ENCODE measurements at regions not wholly inside any gene's neighbourhood (a gene's known extent, or its start where the extent isn't known, plus 50 kb on each side); places are given as distances from the start of the nearest gene placed in this dataset.

- ATAC-seq (no peak), DNase-seq (ENCODE audit: low read depth, low spot score) (no peak)
- H3K27ac ChIP-seq (ENCODE audit: low read length) = no peak overlapping the region
- H3K36me3 ChIP-seq (ENCODE audit: control insufficient read depth, insufficient read depth, low read length) = no peaks in the 10 kb centered on the region
- POLR2A ChIA-PET = no interaction called here
- no peaks in the 10 kb centered on the region for H3K27me3 ChIP-seq (ENCODE audit: control insufficient read depth, insufficient read depth, low read length)
- H3K9me3 ChIP-seq (ENCODE audit: control insufficient read depth, insufficient read depth, low read depth, low read length) = no peaks in the 10 kb centered on the region
- intact Hi-C loops (cut with micrococcal nuclease; ENCODE audit: unreplicated experiment) = no loop called here
- CTCF ChIA-PET = no interaction called here
- in situ Hi-C loops (cut with HindIII; ENCODE audit: low pct_unique_long_range_greater_than_20kb, low sequenced_read_pairs) = no loop called here
- no peak overlapping the region for H3K4me3 ChIP-seq (ENCODE audit: low read depth in 2 of 2, low read length in 2 of 2)
- no TSS peak for BruUV-seq (replicated peaks)
- TF ChIP-seq REST (IDR thresholded peaks at IDR 0.05; ENCODE audit: insufficient read depth in 1 of 2, low read depth in 2 of 2, low read length in 1 of 2) (no peak), SIN3A (IDR thresholded peaks at IDR 0.05; ENCODE audit: borderline replicate concordance, insufficient read depth, low read depth, low read length) (no peak), POLR2AphosphoS5 (IDR thresholded peaks at IDR 0.05; ENCODE audit: low read depth, low read length) (no peak), CTCF (IDR thresholded peaks at IDR 0.05) (no peak), TCF7L2 (IDR thresholded peaks at IDR 0.05; ENCODE audit: low read depth, low read length) (no peak)
- H3K4me1 ChIP-seq (ENCODE audit: control insufficient read depth, insufficient read depth, low read length) = no peaks in the 10 kb centered on the region
Observed at GRCh38 chr2:59858540-59858939, 694.9 kb downstream of the BCL11A start.

- Histone ChIP-seq H3K27me3 (ENCODE audit: control insufficient read depth, insufficient read depth, low read length) (no peaks in the 10 kb centered on the region), H3K36me3 (ENCODE audit: control insufficient read depth, insufficient read depth, low read length) (no peaks in the 10 kb centered on the region), H3K27ac (ENCODE audit: low read length) (no peak overlapping the region), H3K4me1 (ENCODE audit: control insufficient read depth, insufficient read depth, low read length) (no peaks in the 10 kb centered on the region), H3K4me3 (ENCODE audit: low read depth in 2 of 2, low read length in 2 of 2) (no peak overlapping the region), H3K9me3 (ENCODE audit: control insufficient read depth, insufficient read depth, low read depth, low read length) (no peaks in the 10 kb centered on the region)
- ChIA-PET CTCF (no interaction called here), POLR2A (no interaction called here)
- ATAC-seq (no peak), DNase-seq (ENCODE audit: low read depth, low spot score) (no peak)
- intact Hi-C loops (cut with micrococcal nuclease; ENCODE audit: unreplicated experiment) (no loop called here), in situ Hi-C loops (cut with HindIII; ENCODE audit: low pct_unique_long_range_greater_than_20kb, low sequenced_read_pairs) (no loop called here)
- no TSS peak for BruUV-seq (replicated peaks)
- no peak for TF ChIP-seq SIN3A (IDR thresholded peaks at IDR 0.05; ENCODE audit: borderline replicate concordance, insufficient read depth, low read depth, low read length)
- TF ChIP-seq CTCF (IDR thresholded peaks at IDR 0.05) = no peak
Observed at GRCh38 chr2:59857109-59857508, 696.3 kb downstream of the BCL11A start.

- ChIA-PET POLR2A (no interaction called here), CTCF (no interaction called here)
- Histone ChIP-seq H3K4me3 (ENCODE audit: low read depth in 2 of 2, low read length in 2 of 2) (no peak overlapping the region), H3K27me3 (ENCODE audit: control insufficient read depth, insufficient read depth, low read length) (no peaks in the 10 kb centered on the region), H3K4me1 (ENCODE audit: control insufficient read depth, insufficient read depth, low read length) (no peaks in the 10 kb centered on the region), H3K27ac (ENCODE audit: low read length) (no peak overlapping the region), H3K36me3 (ENCODE audit: control insufficient read depth, insufficient read depth, low read length) (no peaks in the 10 kb centered on the region), H3K9me3 (ENCODE audit: control insufficient read depth, insufficient read depth, low read depth, low read length) (no peaks in the 10 kb centered on the region)
- in situ Hi-C loops (cut with HindIII; ENCODE audit: low pct_unique_long_range_greater_than_20kb, low sequenced_read_pairs) = no loop called here
- intact Hi-C loops (cut with micrococcal nuclease; ENCODE audit: unreplicated experiment) = no loop called here
- ATAC-seq (no peak), DNase-seq (ENCODE audit: low read depth, low spot score) (no peak)
- TF ChIP-seq TCF7L2 (IDR thresholded peaks at IDR 0.05; ENCODE audit: low read depth, low read length) (no peak), CTCF (IDR thresholded peaks at IDR 0.05) (no peak), REST (IDR thresholded peaks at IDR 0.05; ENCODE audit: insufficient read depth in 1 of 2, low read depth in 2 of 2, low read length in 1 of 2) (no peak), SIN3A (IDR thresholded peaks at IDR 0.05; ENCODE audit: borderline replicate concordance, insufficient read depth, low read depth, low read length) (no peak)
- BruUV-seq (replicated peaks) = no TSS peak
Observed at GRCh38 chr2:59856391-59856790, 697.1 kb downstream of the BCL11A start.
